ENCODE measurements at regions not wholly inside any gene's neighbourhood (a gene's known extent, or its start where the extent isn't known, plus 50 kb on each side); places are given as distances from the start of the nearest gene placed in this dataset.
"Not testable (repeated sequence)": the region's sequence is repeated elsewhere in the genome, so short reads cannot be mapped to it uniquely, and the experiment has no call there.

GRCh38 chr5:166726406-166726805 lies 1565.0 kb upstream of the WWC1 start:
- no peak for DNase-seq

GRCh38 chr5:166742951-166743350 lies 1548.5 kb upstream of the WWC1 start:
- not testable (repeated sequence) for DNase-seq

- no peak for DNase-seq
These were observed 1544.9 kb upstream of the WWC1 start for GRCh38 chr5:166746506-166746905.

- no peak for DNase-seq
These were observed 1541.1 kb upstream of the WWC1 start for GRCh38 chr5:166750376-166750775.

GRCh38 chr5:166758151-166758550 lies 1533.3 kb upstream of the WWC1 start:
- no peak for DNase-seq

- DNase-seq, result no peak
These were observed 1523.6 kb upstream of the WWC1 start for GRCh38 chr5:166767858-166768257.

- no peak for DNase-seq
These were observed 1522.9 kb upstream of the WWC1 start for GRCh38 chr5:166768536-166768935.

GRCh38 chr5:166772770-166773169 lies 1518.7 kb upstream of the WWC1 start:
- no peak for DNase-seq

- DNase-seq, result no peak
These were observed 1509.7 kb upstream of the WWC1 start for GRCh38 chr5:166781737-166782136.

GRCh38 chr5:166784545-166785078 lies 1506.8 kb upstream of the WWC1 start:
- no peak for DNase-seq

GRCh38 chr5:166786178-166786577 lies 1505.3 kb upstream of the WWC1 start:
- DNase-seq, result no peak

GRCh38 chr5:166786889-166787288 lies 1504.6 kb upstream of the WWC1 start:
- DNase-seq, result no peak

GRCh38 chr5:166788050-166788449 lies 1503.4 kb upstream of the WWC1 start:
- DNase-seq, result no peak

GRCh38 chr5:166795756-166796155 lies 1495.7 kb upstream of the WWC1 start:
- no peak for DNase-seq

- DNase-seq, result no peak
These were observed 1488.4 kb upstream of the WWC1 start for GRCh38 chr5:166803058-166803457.

- DNase-seq, result not testable (repeated sequence)
These were observed 1487.2 kb upstream of the WWC1 start for GRCh38 chr5:166804223-166804622.

- not testable (repeated sequence) for DNase-seq
These were observed 1486.8 kb upstream of the WWC1 start for GRCh38 chr5:166804693-166805092.

GRCh38 chr5:166810093-166810658 lies 1481.3 kb upstream of the WWC1 start:
- not testable (repeated sequence) for DNase-seq

GRCh38 chr5:166810721-166811120 lies 1480.7 kb upstream of the WWC1 start:
- no peak for DNase-seq

GRCh38 chr5:166823360-166823759 lies 1468.1 kb upstream of the WWC1 start:
- no peak for DNase-seq

GRCh38 chr5:166834246-166834645 lies 1457.2 kb upstream of the WWC1 start:
- DNase-seq, result no peak

GRCh38 chr5:166845044-166845443 lies 1446.4 kb upstream of the WWC1 start:
- no peak for DNase-seq

- no peak for DNase-seq
These were observed 1434.7 kb upstream of the WWC1 start for GRCh38 chr5:166856791-166857190.

- DNase-seq, result no peak
These were observed 1431.0 kb upstream of the WWC1 start for GRCh38 chr5:166860426-166860825.

GRCh38 chr5:166862581-166862980 lies 1428.9 kb upstream of the WWC1 start:
- no peak for DNase-seq
